Left ventricle myocardium superior (tissue), 1 donor: ENCODE measurements at regions not wholly inside any gene's neighbourhood (a gene's known extent, or its start where the extent isn't known, plus 50 kb on each side); places are given as distances from the start of the nearest gene placed in this dataset.
"Not testable (repeated sequence)": the region's sequence is repeated elsewhere in the genome, so short reads cannot be mapped to it uniquely, and the experiment has no call there.

Experiments used
- ATAC-seq: fragments of 200-7000 bp; cut with Tn5 transposase; one replicate; pipeline ENCODE4 v1.9.1; 2020; ENCODE audit warnings: mild to moderate bottlenecking, moderate library complexity
- DNase-seq: peaks from one replicate; pipeline ENCODE4 v3.0.0-alpha.2; 2020
- intact Hi-C: fragments of 100-400 bp; cut with micrococcal nuclease; formaldehyde crosslinking; loops from one replicate; pipeline ENCODE4 v1.11.0; 2022
- donor health status: DM: no; HTN: yes; CAD: no; lungs with severe emphysema.

DNA sequence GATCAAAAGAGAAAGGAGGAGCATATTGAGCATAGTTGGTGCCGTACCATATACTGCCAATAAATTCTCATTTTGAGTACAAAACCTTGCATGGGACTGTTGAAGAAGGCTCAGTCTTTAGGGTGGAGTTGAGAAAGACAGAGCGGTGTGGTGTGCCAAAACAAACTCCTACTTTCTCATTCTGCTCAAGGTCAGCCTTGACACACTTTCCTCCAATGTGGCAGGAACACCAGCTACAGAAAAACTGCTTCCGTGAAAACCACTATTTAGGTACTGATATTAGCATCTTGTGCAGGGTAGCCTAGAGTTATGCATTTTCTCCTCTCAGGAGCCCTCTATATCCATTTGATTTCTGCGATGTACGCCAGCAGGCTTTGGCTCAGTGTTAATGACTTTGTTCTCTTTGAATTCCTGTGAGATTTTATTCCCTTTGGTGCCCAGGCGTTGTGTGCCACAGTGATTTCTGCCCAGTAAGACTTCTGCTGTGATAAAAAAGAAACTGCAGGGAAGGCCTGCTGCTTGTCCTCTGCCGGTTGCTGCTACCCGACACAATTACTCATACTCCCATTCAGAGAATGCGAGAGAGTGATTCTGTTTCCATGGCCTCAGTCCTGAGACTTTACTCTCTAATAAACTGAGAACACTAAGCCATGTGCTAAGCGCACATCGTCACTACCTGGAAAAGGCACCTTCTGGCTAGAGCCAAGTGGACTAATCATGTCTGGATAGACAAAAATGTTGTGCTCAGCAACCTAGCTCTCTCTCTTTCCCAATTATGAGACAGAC, 88.3 kb upstream of the MDM1 start:
- ATAC-seq: peak; percentile 78
- DNase-seq: no peak
- intact Hi-C loops: no loop called here

GRCh38 chr12:68422159-68422558, 90.0 kb upstream of the MDM1 start:
- DNase-seq: no peak
- ATAC-seq: no peak
- intact Hi-C loops: no loop called here

DNA sequence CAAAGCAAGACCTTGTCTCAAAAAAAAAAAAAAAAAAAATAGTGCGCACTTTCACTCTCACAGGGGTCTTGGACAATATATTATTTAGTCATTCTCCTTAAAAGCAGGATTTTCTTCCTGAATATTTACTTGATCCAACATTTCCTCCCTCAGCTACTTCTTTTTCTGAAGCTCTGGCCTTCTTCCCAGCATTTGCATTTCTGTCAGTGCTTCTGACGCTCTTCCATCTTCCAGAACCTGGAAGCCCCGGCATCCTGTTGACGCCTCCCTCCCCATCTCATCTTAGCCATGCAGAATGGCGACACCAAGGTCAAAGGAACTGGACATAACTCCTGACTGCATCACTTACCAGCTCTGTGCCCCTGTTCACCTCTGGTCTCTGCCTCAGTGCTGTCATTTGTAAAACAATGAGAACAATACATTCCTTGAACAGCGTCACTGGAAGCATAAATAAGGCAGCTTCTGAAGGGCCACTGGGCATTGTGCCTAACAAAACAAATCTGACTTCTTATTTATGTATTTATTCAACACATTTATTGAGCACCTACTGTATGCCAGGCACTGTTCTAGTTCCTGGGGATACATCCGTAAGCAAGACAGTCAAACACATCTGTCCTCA, 90.9 kb upstream of the MDM1 start:
- intact Hi-C loops: no loop called here
- DNase-seq (no peak), ATAC-seq (no peak)

- DNase-seq: no peak
- no peak for ATAC-seq
- intact Hi-C loops: no loop called here
Observed at GRCh38 chr12:68425998-68426397, 93.8 kb upstream of the MDM1 start.

GRCh38 chr12:68428211-68428610, 96.0 kb upstream of the MDM1 start:
- intact Hi-C loops: no loop called here
- ATAC-seq: no peak

GRCh38 chr12:68428724-68429501, 96.8 kb upstream of the MDM1 start:
- intact Hi-C loops: no loop called here
- DNase-seq (no peak), ATAC-seq (no peak)

More at GRCh38 chr12:68428211-68428610, 96.0 kb upstream of the MDM1 start:
- no peak for DNase-seq

DNA sequence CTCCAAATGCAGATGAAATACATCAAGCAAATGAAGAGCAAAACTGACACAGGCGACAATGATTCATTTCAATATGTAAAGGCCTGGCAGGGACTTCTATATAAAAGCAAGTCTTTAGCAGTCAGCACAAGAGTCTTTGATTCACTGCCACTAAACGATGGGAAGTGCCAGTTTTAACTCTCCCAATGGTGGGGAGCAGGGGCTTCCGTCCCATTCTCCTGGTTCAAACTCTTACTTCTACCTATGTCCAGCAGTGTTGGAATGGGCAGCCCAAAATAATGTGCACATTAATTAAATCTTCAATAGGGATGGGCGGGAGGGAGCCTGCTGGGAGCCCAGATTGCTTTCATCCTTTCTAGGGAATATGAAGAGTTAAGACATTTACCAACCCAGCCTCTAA, 97.5 kb upstream of the MDM1 start:
- intact Hi-C loops: no loop called here
- ATAC-seq: no peak
- no peak for DNase-seq

DNA sequence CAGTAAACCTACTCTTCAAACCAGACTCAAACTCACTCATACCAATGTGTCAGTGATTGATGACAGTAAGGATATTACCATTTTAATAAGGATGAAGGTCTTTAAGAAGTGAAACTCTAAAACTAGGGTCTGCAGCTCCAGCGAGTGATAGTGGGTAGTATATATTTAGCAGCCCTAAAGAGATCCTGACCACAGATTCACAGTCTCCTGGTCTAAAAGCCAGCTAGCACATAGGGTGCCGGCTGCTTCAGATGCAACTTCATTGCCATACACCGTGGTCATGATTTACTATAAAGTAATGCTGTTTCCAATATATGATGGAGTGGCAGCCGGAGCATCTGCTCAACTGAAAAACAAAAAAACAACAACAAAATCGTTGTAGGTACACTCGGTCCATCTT, 99.6 kb upstream of the MDM1 start:
- intact Hi-C loops: no loop called here
- DNase-seq (no peak), ATAC-seq (no peak)

- ATAC-seq: no peak
- no peak for DNase-seq
- intact Hi-C loops: no loop called here
Observed at GRCh38 chr12:68432622-68433021, 100.5 kb upstream of the MDM1 start.

DNA sequence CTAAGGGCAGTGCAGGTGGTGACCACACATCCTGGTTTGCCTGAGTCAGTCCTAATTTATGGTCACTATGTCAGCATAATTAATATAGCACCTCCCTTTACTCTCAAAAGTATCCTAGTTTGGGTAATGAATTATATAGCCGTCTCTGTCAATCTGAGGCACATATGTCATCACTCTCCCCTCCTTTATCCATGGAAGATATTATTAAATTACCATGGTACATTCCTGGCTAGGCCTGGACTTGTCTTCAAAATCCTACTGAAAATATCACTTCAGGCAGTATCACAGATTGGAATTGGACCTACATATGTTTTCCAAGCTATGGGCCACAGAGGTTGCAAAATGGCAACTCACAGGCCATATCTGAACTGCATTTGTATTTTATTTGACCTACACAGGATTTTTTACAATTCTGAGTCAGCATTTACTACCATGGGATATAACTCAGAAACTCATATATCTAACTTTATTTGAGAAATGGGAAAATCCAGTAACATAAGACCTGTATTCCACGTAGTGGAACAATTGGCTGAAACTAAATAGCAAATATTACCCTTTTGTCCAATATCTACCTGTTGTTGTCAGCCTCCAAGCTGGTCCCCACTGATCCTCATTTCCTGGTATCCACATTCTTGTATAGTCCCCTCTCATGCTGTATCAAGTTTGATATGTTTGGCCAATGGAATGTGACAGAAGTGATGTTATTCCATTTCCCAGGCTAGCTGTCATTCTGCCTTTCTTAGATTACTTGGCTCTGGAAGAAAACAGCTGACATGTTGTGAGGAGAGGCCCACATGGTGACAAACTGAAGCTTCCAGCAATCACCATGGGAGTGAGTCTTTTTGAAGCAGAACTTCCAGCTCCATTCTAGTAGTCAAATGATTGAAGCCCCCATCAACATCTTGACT, 102.5 kb upstream of the MDM1 start:
- DNase-seq (no peak), ATAC-seq (no peak)
- intact Hi-C loops: no loop called here

GRCh38 chr12:68435299-68435637, 103.1 kb upstream of the MDM1 start:
- DNase-seq (no peak), ATAC-seq (no peak)
- intact Hi-C loops: no loop called here

DNA sequence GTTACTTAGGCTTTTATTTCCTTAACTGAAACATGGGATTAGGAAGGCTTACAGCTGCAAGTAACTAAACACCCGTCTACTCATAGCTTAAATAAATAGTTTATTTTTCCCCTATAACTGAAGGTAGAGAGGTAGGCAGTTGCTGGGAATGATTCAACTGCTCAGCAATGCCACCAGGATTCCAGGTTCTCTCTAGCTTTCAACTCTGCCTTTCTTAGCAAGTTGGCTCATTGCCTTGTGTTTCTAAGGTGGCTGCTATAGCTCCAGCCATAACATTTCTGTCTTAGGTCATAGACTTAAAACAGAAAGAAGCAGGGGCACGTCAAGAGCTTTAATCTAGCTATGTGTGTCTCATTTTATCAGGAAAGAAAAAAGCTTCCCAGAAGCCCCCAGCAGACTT, 103.7 kb upstream of the MDM1 start:
- ATAC-seq (no peak), DNase-seq (no peak)
- intact Hi-C loops: no loop called here

GRCh38 chr12:68438601-68439000, 106.4 kb upstream of the MDM1 start:
- no peak for ATAC-seq
- intact Hi-C loops: no loop called here

GRCh38 chr12:68439368-68440045, 107.3 kb upstream of the MDM1 start:
- intact Hi-C loops: no loop called here
- no peak for DNase-seq
- ATAC-seq: no peak

More at GRCh38 chr12:68438601-68439000, 106.4 kb upstream of the MDM1 start:
- no peak for DNase-seq

GRCh38 chr12:68440068-68440581, 108.0 kb upstream of the MDM1 start:
- intact Hi-C loops: no loop called here
- ATAC-seq (no peak), DNase-seq (no peak)

- DNase-seq (no peak), ATAC-seq (no peak)
- intact Hi-C loops: no loop called here
Observed at GRCh38 chr12:68441167-68441566, 109.0 kb upstream of the MDM1 start.

GRCh38 chr12:68442353-68442972, 110.3 kb upstream of the MDM1 start:
- intact Hi-C loops, DNase-seq, ATAC-seq: not testable (repeated sequence)

DNA sequence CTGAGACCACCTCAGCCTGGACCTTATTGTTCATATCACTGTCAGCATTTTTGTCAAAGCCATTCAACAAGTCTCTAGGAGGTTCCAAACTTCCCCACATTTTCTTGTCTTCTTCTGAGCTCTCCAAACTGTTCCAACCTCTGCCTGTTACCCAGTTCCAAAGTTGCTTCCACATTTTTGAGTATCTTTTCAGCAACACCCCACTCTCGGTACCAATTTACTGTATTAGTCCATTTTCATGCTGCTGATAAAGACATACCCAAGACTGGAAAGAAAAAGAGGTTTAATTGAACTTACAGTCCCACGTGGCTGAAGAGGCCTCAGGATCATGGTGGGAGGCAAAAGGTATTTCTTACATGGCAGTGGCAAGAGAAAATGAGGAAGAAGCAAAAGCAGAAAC, 111.5 kb upstream of the MDM1 start:
- DNase-seq, ATAC-seq, intact Hi-C loops: not testable (repeated sequence)
